KMS-11 (cell line): ENCODE measurements at regions not wholly inside any gene's neighbourhood (a gene's known extent, or its start where the extent isn't known, plus 50 kb on each side); places are given as distances from the start of the nearest gene placed in this dataset.

Source experiments
- H2AFZ ChIP-seq: fragments of 200-600 bp; sonication (generic); 2 replicates; pipeline ENCODE4 v1.6.1; 2016; ENCODE audit warnings: antibody characterized with exemption, mixed run types, low read depth
- H3K27ac ChIP-seq: fragments of 200-600 bp; sonication (generic); 2 replicates; pipeline ENCODE4 v1.6.1; 2016; ENCODE audit warnings: mild to moderate bottlenecking, mixed run types
- H3K27me3 ChIP-seq: fragments of 200-600 bp; sonication (generic); 2 replicates; pipeline ENCODE4 v1.6.1; 2017; ENCODE audit warnings: mild to moderate bottlenecking, low read depth, mixed run types, moderate library complexity; ENCODE audit not compliant: insufficient read depth
- H3K36me3 ChIP-seq: fragments of 200-600 bp; sonication (generic); 2 replicates; pipeline ENCODE4 v1.6.1; 2017; ENCODE audit warnings: mild to moderate bottlenecking, mixed run types; ENCODE audit not compliant: insufficient read depth
- H3K4me1 ChIP-seq: fragments of 200-600 bp; sonication (generic); 2 replicates; pipeline ENCODE4 v1.6.1; 2016; ENCODE audit warnings: mild to moderate bottlenecking, low read depth, mixed run types; ENCODE audit not compliant: poor library complexity, severe bottlenecking
- H3K4me2 ChIP-seq: fragments of 200-600 bp; sonication (generic); 2 replicates; pipeline ENCODE4 v1.7.0; 2016; ENCODE audit warnings: mild to moderate bottlenecking, mixed run types
- H3K4me3 ChIP-seq: fragments of 200-600 bp; sonication (generic); IDR thresholded peaks from 2 replicates; pipeline ENCODE4 v1.6.1; 2017; ENCODE audit warnings: low read depth, low read length, mixed read lengths; ENCODE audit not compliant: insufficient read depth
- H3K79me2 ChIP-seq: fragments of 200-600 bp; sonication (generic); 2 replicates; pipeline ENCODE4 v1.6.1; 2016; ENCODE audit warnings: low read depth, mixed run types; ENCODE audit not compliant: insufficient read depth
- H3K9ac ChIP-seq: fragments of 200-600 bp; sonication (generic); 2 replicates; pipeline ENCODE4 v1.6.1; 2016; ENCODE audit warnings: mild to moderate bottlenecking, mixed run types
- H4K20me1 ChIP-seq: fragments of 200-600 bp; sonication (generic); 2 replicates; pipeline ENCODE4 v1.6.1; 2016; ENCODE audit warnings: mild to moderate bottlenecking, mixed run types; ENCODE audit not compliant: insufficient read depth
- CTCF ChIP-seq: fragments of 200-600 bp; sonication (generic); conservative IDR thresholded peaks from 2 replicates; pipeline ENCODE4 v1.6.1; 2017; ENCODE audit warnings: low read depth, mild to moderate bottlenecking, antibody characterized with exemption, low read length, moderate library complexity, mixed read lengths

DNA sequence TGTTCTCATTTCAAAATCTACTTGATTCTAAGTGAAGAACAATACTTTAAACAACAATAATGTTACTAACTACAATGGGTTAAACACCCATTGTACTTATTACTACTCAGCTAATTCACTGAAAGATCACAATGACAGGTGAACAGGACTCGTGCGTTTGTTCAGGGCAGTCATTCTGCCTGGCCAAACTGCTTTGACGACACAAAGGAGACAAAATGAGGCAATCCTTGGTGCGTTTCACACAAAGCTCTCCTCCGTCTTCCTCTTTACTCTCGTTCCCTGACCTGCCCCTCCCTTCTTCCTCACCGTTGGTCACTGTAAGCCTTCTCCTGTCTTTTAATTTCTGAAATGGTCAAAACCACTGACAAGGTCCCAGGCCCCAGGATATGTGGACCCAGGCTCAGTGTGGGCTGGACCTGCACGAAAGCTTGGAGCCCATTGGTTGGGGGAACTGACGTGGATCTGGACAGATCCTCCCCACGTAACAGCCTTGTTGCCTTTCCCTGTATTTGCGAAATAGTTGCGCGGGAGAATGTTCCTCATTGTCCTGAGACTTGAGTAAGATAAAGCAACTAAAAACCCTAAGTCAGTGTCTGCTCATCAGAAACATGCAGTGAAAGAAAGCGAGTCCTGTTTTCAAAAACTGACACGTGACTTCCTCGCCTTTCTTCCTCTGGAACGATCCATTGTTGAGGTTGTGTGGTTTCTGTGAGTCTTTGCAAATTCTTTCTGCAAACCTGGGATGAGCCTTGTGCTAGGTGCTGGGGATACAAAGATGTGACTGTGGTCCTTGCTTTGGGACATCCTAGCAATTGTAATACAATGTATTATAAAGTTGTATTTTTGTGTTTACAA lies 147.1 kb upstream of the RGMA start:
- Histone ChIP-seq H2AFZ (no peak overlapping the region), H3K4me3 (no peak overlapping the region), H3K4me1 (no peaks in the 10 kb centered on the region), H3K27me3 (no peaks in the 10 kb centered on the region), H3K9ac (no peak overlapping the region), H3K27ac (no peak overlapping the region), H3K4me2 (no peak overlapping the region), H4K20me1 (no peaks in the 10 kb centered on the region), H3K79me2 (no peaks in the 10 kb centered on the region), H3K36me3 (no peaks in the 10 kb centered on the region)
- TF ChIP-seq CTCF: no peak

GRCh38 chr15:93235269-93235668 lies 146.3 kb upstream of the RGMA start:
- TF ChIP-seq CTCF: no peak
- H3K27ac ChIP-seq: no peak overlapping the region
- no peaks in the 10 kb centered on the region for H3K27me3 ChIP-seq
- no peaks in the 10 kb centered on the region for H3K36me3 ChIP-seq
- H4K20me1 ChIP-seq: no peaks in the 10 kb centered on the region
- no peak overlapping the region for H3K9ac ChIP-seq
- H3K79me2 ChIP-seq: no peaks in the 10 kb centered on the region
- no peaks in the 10 kb centered on the region for H3K4me1 ChIP-seq
- no peak overlapping the region for H3K4me3 ChIP-seq
- no peak overlapping the region for H3K4me2 ChIP-seq
- no peak overlapping the region for H2AFZ ChIP-seq

GRCh38 chr15:93233710-93234109 lies 144.7 kb upstream of the RGMA start:
- Histone ChIP-seq H3K27ac (no peak overlapping the region), H2AFZ (no peak overlapping the region), H3K79me2 (no peaks in the 10 kb centered on the region), H3K27me3 (no peaks in the 10 kb centered on the region), H3K4me2 (no peak overlapping the region), H4K20me1 (no peaks in the 10 kb centered on the region), H3K4me3 (no peak overlapping the region), H3K36me3 (no peaks in the 10 kb centered on the region), H3K9ac (no peak overlapping the region), H3K4me1 (no peaks in the 10 kb centered on the region)
- TF ChIP-seq CTCF: no peak

GRCh38 chr15:93232845-93233244 lies 143.8 kb upstream of the RGMA start:
- no peak overlapping the region for H3K4me3 ChIP-seq
- no peak overlapping the region for H3K27ac ChIP-seq
- no peaks in the 10 kb centered on the region for H4K20me1 ChIP-seq
- TF ChIP-seq CTCF: no peak
- H3K27me3 ChIP-seq: no peaks in the 10 kb centered on the region
- no peaks in the 10 kb centered on the region for H3K36me3 ChIP-seq
- no peaks in the 10 kb centered on the region for H3K79me2 ChIP-seq
- no peaks in the 10 kb centered on the region for H3K4me1 ChIP-seq
- H3K4me2 ChIP-seq: no peak overlapping the region
- H3K9ac ChIP-seq: no peak overlapping the region
- no peak overlapping the region for H2AFZ ChIP-seq
